IMR-90 (cell line): ENCODE measurements at regions not wholly inside any gene's neighbourhood (a gene's known extent, or its start where the extent isn't known, plus 50 kb on each side); places are given as distances from the start of the nearest gene placed in this dataset.

ENCODE experiments used
- CEBPB ChIP-seq: IDR thresholded peaks from 2 replicates; pipeline ENCODE4 v1.6.1; 2012; ENCODE audit warnings: low read depth, low read length, improper control_type of control experiment
- CHD1 ChIP-seq: IDR thresholded peaks from 2 replicates; pipeline ENCODE4 v1.6.1; 2012; ENCODE audit warnings: low read depth, low read length, improper control_type of control experiment
- CTCF ChIP-seq: conservative IDR thresholded peaks from 2 replicates; pipeline ENCODE4 v1.5.1; 2012; ENCODE audit warnings: mild to moderate bottlenecking, low read depth, low read length, improper control_type of control experiment
- FOS ChIP-seq: fragments of 150-350 bp; IDR thresholded peaks from 2 replicates; pipeline ENCODE4 v1.6.1; 2016; ENCODE audit warnings: low read depth, low read length
- POLR2A ChIP-seq: IDR thresholded peaks from 2 replicates; pipeline ENCODE4 v1.6.1; 2012; ENCODE audit warnings: mild to moderate bottlenecking, low read depth, low read length
- RAD21 ChIP-seq: IDR thresholded peaks from 2 replicates; pipeline ENCODE4 v1.6.1; 2012; ENCODE audit warnings: low read length, improper control_type of control experiment
- RCOR1 ChIP-seq: IDR thresholded peaks from 2 replicates; pipeline ENCODE4 v1.6.1; 2012; ENCODE audit warnings: mild to moderate bottlenecking, low read length, improper control_type of control experiment; ENCODE audit not compliant: insufficient replicate concordance
- SMC3 ChIP-seq: fragments of 150-350 bp; IDR thresholded peaks from 2 replicates; pipeline ENCODE4 v1.6.1; 2016; ENCODE audit warnings: low read depth, mild to moderate bottlenecking, antibody characterized with exemption, low read length, moderate library complexity

DNA sequence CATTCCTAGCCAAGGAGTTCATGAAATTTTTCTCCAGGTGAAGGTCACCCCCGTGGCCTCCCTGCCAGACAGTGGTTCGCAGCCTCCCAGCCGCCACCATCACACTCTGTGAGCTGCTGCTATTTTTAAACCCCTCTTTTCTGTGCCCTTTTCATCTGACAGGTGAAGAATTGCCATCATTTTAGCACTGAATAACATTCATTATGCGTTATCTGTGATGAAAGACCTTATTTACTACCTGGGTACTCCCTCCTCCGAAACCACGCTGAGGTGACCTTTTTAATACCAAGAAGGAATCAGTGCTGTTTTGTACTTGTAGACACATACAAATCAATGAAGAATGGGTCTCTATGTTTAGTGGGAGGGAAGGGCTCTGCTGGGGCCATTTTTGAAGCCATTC lies 148.9 kb upstream of the GPR12 start:
- TF ChIP-seq CTCF (no peak), POLR2A (no peak), RCOR1 (no peak), FOS (no peak), CHD1 (no peak), CEBPB (no peak), RAD21 (no peak), SMC3 (no peak)
